ENCODE measurements at regions not wholly inside any gene's neighbourhood (a gene's known extent, or its start where the extent isn't known, plus 50 kb on each side); places are given as distances from the start of the nearest gene placed in this dataset.

- DNase-seq (ENCODE audit: low read depth), result no peak
- no peak for TF ChIP-seq CTCF (conservative IDR thresholded peaks at IDR 0.05; ENCODE audit: control insufficient read depth, insufficient read depth, low read depth, low read length)
- H3K4me3 ChIP-seq (ENCODE audit: control insufficient read depth, low read depth, low read length), result no peak overlapping the region
Observed at GRCh38 chr20:40085513-40085912, 603.5 kb downstream of the MAFB start.

GRCh38 chr20:40082436-40082835 lies 606.6 kb downstream of the MAFB start:
- DNase-seq (ENCODE audit: low read depth), result no peak
- no peak for TF ChIP-seq CTCF (conservative IDR thresholded peaks at IDR 0.05; ENCODE audit: control insufficient read depth, insufficient read depth, low read depth, low read length)
- no peak overlapping the region for H3K4me3 ChIP-seq (ENCODE audit: control insufficient read depth, low read depth, low read length)

- no peak overlapping the region for H3K4me3 ChIP-seq (ENCODE audit: control insufficient read depth, low read depth, low read length)
- TF ChIP-seq CTCF (conservative IDR thresholded peaks at IDR 0.05; ENCODE audit: control insufficient read depth, insufficient read depth, low read depth, low read length), result no peak
- no peak for DNase-seq (ENCODE audit: low read depth)
Observed at GRCh38 chr20:40081653-40082052, 607.4 kb downstream of the MAFB start.

GRCh38 chr20:40080041-40080652 lies 608.9 kb downstream of the MAFB start:
- no peak for TF ChIP-seq CTCF (conservative IDR thresholded peaks at IDR 0.05; ENCODE audit: control insufficient read depth, insufficient read depth, low read depth, low read length)
- H3K4me3 ChIP-seq (ENCODE audit: control insufficient read depth, low read depth, low read length), result no peak overlapping the region
- no peak for DNase-seq (ENCODE audit: low read depth)

GRCh38 chr20:40073535-40074111 lies 615.4 kb downstream of the MAFB start:
- no peak overlapping the region for H3K4me3 ChIP-seq (ENCODE audit: control insufficient read depth, low read depth, low read length)
- TF ChIP-seq CTCF (conservative IDR thresholded peaks at IDR 0.05; ENCODE audit: control insufficient read depth, insufficient read depth, low read depth, low read length), result no peak
- peak; percentile 2 for DNase-seq (ENCODE audit: low read depth)

- no peak overlapping the region for H3K4me3 ChIP-seq (ENCODE audit: control insufficient read depth, low read depth, low read length)
- no peak for TF ChIP-seq CTCF (conservative IDR thresholded peaks at IDR 0.05; ENCODE audit: control insufficient read depth, insufficient read depth, low read depth, low read length)
- DNase-seq (ENCODE audit: low read depth), result no peak
Observed at GRCh38 chr20:40072907-40073306, 616.1 kb downstream of the MAFB start.
